GM23338 (cell line): ENCODE measurements at regions not wholly inside any gene's neighbourhood (a gene's known extent, or its start where the extent isn't known, plus 50 kb on each side); places are given as distances from the start of the nearest gene placed in this dataset.

Experiments
- CREB1 ChIP-seq: fragments of 250-450 bp; sonication (Bioruptor Pico); IDR thresholded peaks from 2 replicates; pipeline ENCODE4 v1.5.0; 2020; ENCODE audit warnings: low read depth, mild to moderate bottlenecking, moderate library complexity
- CTCF ChIP-seq, 2 experiments: fragments of 200-600 bp in 1 of 2; sonication (generic) in 1 of 2; conservative IDR thresholded peaks; 2 replicates each; pipeline versions ENCODE4 v1.5.1 to v1.6.1; 2016 to 2017; ENCODE audit warnings: antibody characterized with exemption in 2 of 2, low read depth in 2 of 2, mild to moderate bottlenecking in 2 of 2, moderate library complexity in 1 of 2
- ETS1 ChIP-seq: IDR thresholded peaks from 2 replicates; pipeline ENCODE4 v1.6.1; 2016; ENCODE audit warnings: antibody characterized with exemption
- EZH2 ChIP-seq: fragments of 200-600 bp; sonication (generic); IDR thresholded peaks from one replicate; pipeline ENCODE4 v1.8.0; 2017; ENCODE audit warnings: antibody characterized with exemption, mild to moderate bottlenecking, low read depth; ENCODE audit not compliant: unreplicated experiment
- EZH2phosphoT487 ChIP-seq: fragments of 200-600 bp; sonication (generic); IDR thresholded peaks from one replicate; pipeline ENCODE4 v1.8.1; 2018; ENCODE audit warnings: antibody characterized with exemption; ENCODE audit not compliant: unreplicated experiment
- JUNB ChIP-seq: IDR thresholded peaks from one replicate; pipeline ENCODE4 v1.6.1; 2016; ENCODE audit warnings: antibody characterized with exemption; ENCODE audit not compliant: unreplicated experiment
- NANOG ChIP-seq: IDR thresholded peaks from 2 replicates; pipeline ENCODE4 v1.6.1; 2016; ENCODE audit warnings: antibody characterized with exemption, borderline replicate concordance
- POLR2AphosphoS5 ChIP-seq: IDR thresholded peaks from 2 replicates; pipeline ENCODE4 v1.6.1; 2016; ENCODE audit warnings: antibody characterized with exemption, low read depth
- REST ChIP-seq: IDR thresholded peaks from one replicate; pipeline ENCODE4 v1.6.1; 2018; ENCODE audit warnings: antibody characterized with exemption; ENCODE audit not compliant: unreplicated experiment

- TF ChIP-seq REST = no peak
- TF ChIP-seq CTCF (conservative IDR thresholded peaks at IDR 0.05; ENCODE audit: low read depth in 2 of 2) = no peak
- TF ChIP-seq EZH2phosphoT487 = no peak
- TF ChIP-seq POLR2AphosphoS5 = no peak
- TF ChIP-seq EZH2 = no peak
- no peak for TF ChIP-seq NANOG
- no peak for TF ChIP-seq CREB1 (CRISPR knock-in tag)
- TF ChIP-seq ETS1 = no peak
- no peak for TF ChIP-seq JUNB
These were observed 70.0 kb downstream of the CEBPB start for GRCh38 chr20:50260479-50261221.
